Heart left ventricle (tissue), 16 donors: ENCODE measurements at regions not wholly inside any gene's neighbourhood (a gene's known extent, or its start where the extent isn't known, plus 50 kb on each side); places are given as distances from the start of the nearest gene placed in this dataset.

Source experiments
- ATAC-seq, 4 donors: fragments of 200-7000 bp; cut with Tn5 transposase; one replicate each; pipeline ENCODE4 v1.9.1; 2020 to 2022; ENCODE audit warnings: moderate library complexity in 4 of 4, mild to moderate bottlenecking in 3 of 4, moderate number of reproducible peaks in 1 of 4
- DNase-seq, 5 donors: peaks; one replicate each; pipeline ENCODE4 v3.0.0-alpha.2; 2020
- H3K27ac ChIP-seq, 12 donors: fragments of 200-600 bp; sonication (generic) in 4 of 12; one replicate each; pipeline versions ENCODE4 v1.5.0 to v1.8.0; 2016 to 2022; ENCODE audit warnings: mild to moderate bottlenecking in 2 of 12
- H3K27me3 ChIP-seq, 9 donors: fragments of 200-600 bp; sonication (generic) in 2 of 9; one replicate each; pipeline versions ENCODE4 v1.5.1 to v1.8.0; 2016 to 2022; ENCODE audit warnings: mild to moderate bottlenecking in 3 of 9
- H3K36me3 ChIP-seq, 9 donors: fragments of 200-600 bp; sonication (generic) in 2 of 9; one replicate each; pipeline versions ENCODE4 v1.5.0 to v1.8.0; 2018 to 2022; ENCODE audit warnings: mild to moderate bottlenecking in 2 of 9
- H3K4me1 ChIP-seq, 12 donors: fragments of 200-600 bp; sonication (generic) in 4 of 12; one replicate each; pipeline versions ENCODE4 v1.5.0 to v1.8.0; 2016 to 2022; ENCODE audit warnings: mild to moderate bottlenecking in 3 of 12
- H3K4me3 ChIP-seq, 12 donors: fragments of 200-600 bp; sonication (generic) in 4 of 12; one replicate each; pipeline versions ENCODE4 v1.5.0 to v1.8.0; 2017 to 2022; ENCODE audit warnings: mild to moderate bottlenecking in 9 of 12, moderate library complexity in 4 of 12
- H3K9me3 ChIP-seq, 12 donors: fragments of 200-600 bp; sonication (generic) in 4 of 12; one replicate each; pipeline versions ENCODE4 v1.5.0 to v1.8.0; 2016 to 2022; ENCODE audit warnings: mild to moderate bottlenecking in 1 of 12
- CTCF ChIP-seq, 12 donors: fragments of 200-600 bp; sonication (generic) in 4 of 12; IDR thresholded peaks; one replicate each; pipeline versions ENCODE4 v1.5.0 to v1.8.0; 2018 to 2022; ENCODE audit warnings: antibody characterized with exemption in 12 of 12, mild to moderate bottlenecking in 5 of 12
- POLR2A ChIP-seq, 2 donors: fragments of 450-650 bp; IDR thresholded peaks; one replicate each; pipeline ENCODE4 v1.6.1; 2017; ENCODE audit warnings: antibody characterized with exemption in 2 of 2, mild to moderate bottlenecking in 2 of 2, moderate library complexity in 2 of 2
- WGBS, 4 donors: extraction: QIAGEN DNeasy Blood & Tissue Kit in 2 of 4; methylation state at CpG; one replicate each; pipeline versions ENCODE4 v1.1.5 to v1.1.7; 2013 to 2018; 5-methylcytosine and 5-hydroxymethylcytosine counted together
- intact Hi-C, 10 donors: fragments of 100-400 bp; cut with DNase I; formaldehyde crosslinking; loops; one replicate each; pipeline versions ENCODE4 v1.11.1 to v1.14.2; 2022
- donor health status: ischemic (EF 13 %, LVEDD 7.1; RV severe dilation, severe dysfunction).
- donor health status: healthy with polysubstance abuse.
- donor health status: DM: no; HTN: yes; CAD: no.
- donor health status: DM: no; HTN: no; CAD: no.
- donor health status: ischemic (EF 25% LVEDD 6.9; RV normal size, moderate dysfunction).
- donor health status: ischemic (EF 25% LVEDD 5.7; RV mildly dilated, moderate dysfunction).
- donor health status: healthy.
- donor health status: DM: yes; HTN: yes; CAD: no.
- donor health status: ischemic (EF 35%, LVEDD 5.7; RV mildly dilated, moderate dysfunction).
- donor health status: nonischemic (EF 11% LVEDD 7.7; RV severe dilation, severe dysfunction).
- donor health status: DM: yes; HTN: yes; CAD: no.
- donor health status: PGD.
- donor health status: ischemic (EF 29% LVEDD 5.4; RV normal size, mild dysfunction).
- donor health status: nonischemic (EF 23%, LVEDD 6.1; RV moderate dilation, normal function).

- no peak overlapping the region for H3K27ac ChIP-seq
- peaks cover 0 to 11% (median 0%) of the 10 kb centered on the region in 12 donors for H3K4me1 ChIP-seq
- no peaks in the 10 kb centered on the region for H3K36me3 ChIP-seq
- no peaks in the 10 kb centered on the region for H3K9me3 ChIP-seq
- WGBS, 4 donors = 42 to 79% (median 69%) methylated on average over 2 of the region's 2 CpGs
- TF ChIP-seq CTCF (IDR thresholded peaks at IDR 0.05) (no peak), POLR2A (IDR thresholded peaks at IDR 0.05) (no peak)
- H3K4me3 ChIP-seq = no peak overlapping the region
- peak in 3 of 4 donors; percentile 45 to 69 (median 50) for ATAC-seq
- H3K27me3 ChIP-seq = no peaks in the 10 kb centered on the region
- intact Hi-C loops = no loop called here
- DNase-seq = no peak
Measured at GRCh38 chr3:106299300-106300098, 430.7 kb upstream of the CBLB start.

GRCh38 chr3:106302451-106303221, 433.8 kb upstream of the CBLB start:
- WGBS, 4 donors = 75 to 77% (median 76%) methylated on average over 5 of the region's 5 CpGs
- ATAC-seq = no peak

GRCh38 chr3:106303766-106304165, 435.0 kb upstream of the CBLB start:
- intact Hi-C loops = no loop called here
- Histone ChIP-seq H3K36me3 (no peaks in the 10 kb centered on the region), H3K27ac (no peak overlapping the region), H3K4me1 (peaks cover 0 to 11% (median 0%) of the 10 kb centered on the region in 12 donors), H3K4me3 (no peak overlapping the region), H3K27me3 (no peaks in the 10 kb centered on the region), H3K9me3 (no peaks in the 10 kb centered on the region)
- ATAC-seq (no peak), DNase-seq (no peak)
- no peak for TF ChIP-seq CTCF (IDR thresholded peaks at IDR 0.05)
- no peak for TF ChIP-seq POLR2A (IDR thresholded peaks at IDR 0.05)

More at GRCh38 chr3:106302451-106303221, 433.8 kb upstream of the CBLB start:
- peaks cover 0 to 11% (median 0%) of the 10 kb centered on the region in 12 donors for H3K4me1 ChIP-seq
- DNase-seq = no peak
- TF ChIP-seq CTCF (IDR thresholded peaks at IDR 0.05) (no peak), POLR2A (IDR thresholded peaks at IDR 0.05) (no peak)
- H3K27ac ChIP-seq = no peak overlapping the region
- intact Hi-C loops = no loop called here
- H3K27me3 ChIP-seq = no peaks in the 10 kb centered on the region
- no peaks in the 10 kb centered on the region for H3K9me3 ChIP-seq
- no peak overlapping the region for H3K4me3 ChIP-seq
- H3K36me3 ChIP-seq = no peaks in the 10 kb centered on the region

GRCh38 chr3:106305127-106305526, 436.3 kb upstream of the CBLB start:
- peaks cover 0 to 3% (median 0%) of the 10 kb centered on the region in 12 donors for H3K4me1 ChIP-seq
- H3K27me3 ChIP-seq = no peaks in the 10 kb centered on the region
- no peaks in the 10 kb centered on the region for H3K36me3 ChIP-seq
- no peak for DNase-seq
- intact Hi-C loops = no loop called here
- no peak overlapping the region for H3K27ac ChIP-seq
- TF ChIP-seq POLR2A (IDR thresholded peaks at IDR 0.05) (no peak), CTCF (IDR thresholded peaks at IDR 0.05) (no peak)
- H3K4me3 ChIP-seq = no peak overlapping the region
- ATAC-seq = no peak
- H3K9me3 ChIP-seq = no peaks in the 10 kb centered on the region
- 79 to 87% (median 84%) methylated on average over 2 of the region's 2 CpGs for WGBS, 4 donors
